Bronchial epithelial cell (primary cell): ENCODE measurements at regions not wholly inside any gene's neighbourhood (a gene's known extent, or its start where the extent isn't known, plus 50 kb on each side); places are given as distances from the start of the nearest gene placed in this dataset.
A peak's percentile ranks its signal among the peaks of the same experiment; 100 is the strongest.

Source experiments
- DNase-seq: peaks from one replicate; pipeline ENCODE4 v3.0.0-alpha.2; 2010; ENCODE audit warnings: low read depth
- FAIRE-seq: peaks from 2 replicates; lab custom pipeline; 2011; peaks lifted over from hg19 to GRCh38; lab: Jason Lieb, UNC
- H3K27me3 ChIP-seq: 2 replicates; pipeline ENCODE4 v1.5.1; 2011; ENCODE audit warnings: low read length; ENCODE audit not compliant: control insufficient read depth, insufficient read depth
- H3K36me3 ChIP-seq: 2 replicates; pipeline ENCODE4 v1.5.1; 2011; ENCODE audit warnings: low read length; ENCODE audit not compliant: control insufficient read depth, insufficient read depth
- H3K4me3 ChIP-seq: 2 replicates; pipeline ENCODE4 v1.5.1; 2011; ENCODE audit warnings: mild to moderate bottlenecking, low read depth, low read length, control low read depth
- TF ChIP-seq, protein P1 (sequence below): IDR thresholded peaks from 2 replicates; pipeline ENCODE4 v1.5.1; 2011; ENCODE audit warnings: mild to moderate bottlenecking, moderate library complexity, low read length, control low read depth, inconsistent platforms; ENCODE audit not compliant: insufficient read depth, severe bottlenecking

DNA sequence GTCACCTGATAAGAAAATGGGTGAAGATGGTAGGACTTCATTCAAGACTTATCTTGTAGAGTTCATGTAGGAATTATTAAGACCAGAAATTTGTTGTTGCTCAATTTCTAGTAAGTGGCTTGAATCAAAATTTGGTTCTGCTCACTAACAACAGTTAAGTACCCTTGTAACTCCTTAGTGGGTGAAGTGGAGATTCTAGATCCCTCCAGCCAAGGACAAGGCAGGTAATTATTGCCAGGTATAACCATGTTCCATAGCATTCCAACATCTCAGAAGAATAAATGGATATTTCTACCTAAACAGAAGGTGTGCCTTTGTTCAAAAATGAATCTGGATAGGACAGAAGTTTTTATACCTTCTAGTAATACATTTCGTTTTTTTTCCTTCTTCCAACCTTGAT lies 282.3 kb downstream of the DUSP10 start:
- H3K27me3 ChIP-seq: no peaks in the 10 kb centered on the region
- DNase-seq: no peak
- no peaks in the 10 kb centered on the region for H3K36me3 ChIP-seq
- no peak overlapping the region for H3K4me3 ChIP-seq
- TF ChIP-seq, protein P1, sequence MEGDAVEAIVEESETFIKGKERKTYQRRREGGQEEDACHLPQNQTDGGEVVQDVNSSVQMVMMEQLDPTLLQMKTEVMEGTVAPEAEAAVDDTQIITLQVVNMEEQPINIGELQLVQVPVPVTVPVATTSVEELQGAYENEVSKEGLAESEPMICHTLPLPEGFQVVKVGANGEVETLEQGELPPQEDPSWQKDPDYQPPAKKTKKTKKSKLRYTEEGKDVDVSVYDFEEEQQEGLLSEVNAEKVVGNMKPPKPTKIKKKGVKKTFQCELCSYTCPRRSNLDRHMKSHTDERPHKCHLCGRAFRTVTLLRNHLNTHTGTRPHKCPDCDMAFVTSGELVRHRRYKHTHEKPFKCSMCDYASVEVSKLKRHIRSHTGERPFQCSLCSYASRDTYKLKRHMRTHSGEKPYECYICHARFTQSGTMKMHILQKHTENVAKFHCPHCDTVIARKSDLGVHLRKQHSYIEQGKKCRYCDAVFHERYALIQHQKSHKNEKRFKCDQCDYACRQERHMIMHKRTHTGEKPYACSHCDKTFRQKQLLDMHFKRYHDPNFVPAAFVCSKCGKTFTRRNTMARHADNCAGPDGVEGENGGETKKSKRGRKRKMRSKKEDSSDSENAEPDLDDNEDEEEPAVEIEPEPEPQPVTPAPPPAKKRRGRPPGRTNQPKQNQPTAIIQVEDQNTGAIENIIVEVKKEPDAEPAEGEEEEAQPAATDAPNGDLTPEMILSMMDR: no peak
- no peak for FAIRE-seq

GRCh38 chr1:221462345-221462744 lies 279.5 kb downstream of the DUSP10 start:
- FAIRE-seq (no peak), DNase-seq (peak; percentile 92)

DNA sequence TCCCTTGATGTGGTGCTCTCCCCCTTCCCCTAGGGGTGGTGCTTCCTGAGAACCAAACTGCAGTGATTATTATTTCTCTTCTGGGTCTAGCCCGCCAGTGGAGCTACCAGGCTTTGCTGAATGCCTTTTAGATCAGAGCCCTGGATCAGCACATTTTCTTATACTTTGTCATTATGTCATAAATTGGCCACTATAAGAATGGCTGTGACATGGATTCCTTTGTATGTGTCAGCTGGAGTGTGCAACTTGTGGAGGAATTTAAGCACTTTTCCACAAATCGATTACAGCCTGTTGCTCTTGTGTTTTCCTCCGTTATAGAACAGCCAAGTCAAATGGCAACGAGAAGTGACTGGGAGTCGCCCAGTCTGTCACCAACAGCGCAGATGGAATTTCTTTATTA lies 273.3 kb downstream of the DUSP10 start:
- no peaks in the 10 kb centered on the region for H3K27me3 ChIP-seq
- DNase-seq (no peak), FAIRE-seq (no peak)
- TF ChIP-seq, protein P1: no peak
- no peak overlapping the region for H3K4me3 ChIP-seq
- no peaks in the 10 kb centered on the region for H3K36me3 ChIP-seq

More at GRCh38 chr1:221462345-221462744, 279.5 kb downstream of the DUSP10 start:
- no peaks in the 10 kb centered on the region for H3K27me3 ChIP-seq
- TF ChIP-seq, protein P1: no peak
- H3K4me3 ChIP-seq: no peak overlapping the region
- no peaks in the 10 kb centered on the region for H3K36me3 ChIP-seq

DNA sequence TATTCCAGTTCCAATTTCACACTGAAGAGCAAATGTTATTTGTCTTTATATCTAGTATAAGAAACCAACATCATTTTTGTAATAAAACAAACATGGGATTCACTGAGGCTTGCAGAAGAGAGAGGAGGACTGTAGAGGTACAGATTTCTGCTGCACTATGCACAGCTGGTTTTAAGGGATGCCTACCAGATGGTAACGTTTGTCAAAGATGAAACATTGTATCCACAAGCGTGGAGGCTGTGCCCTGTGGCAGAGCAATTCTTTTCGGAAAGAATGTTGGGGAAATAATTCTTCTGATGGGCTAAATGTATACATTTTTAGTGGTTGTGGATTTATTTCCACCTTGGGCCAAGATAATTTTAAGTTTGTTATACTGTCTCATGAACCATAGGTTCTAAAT lies 272.4 kb downstream of the DUSP10 start:
- TF ChIP-seq, protein P1: no peak
- Histone ChIP-seq H3K27me3 (no peaks in the 10 kb centered on the region), H3K36me3 (no peaks in the 10 kb centered on the region), H3K4me3 (no peak overlapping the region)
- FAIRE-seq: no peak
- no peak for DNase-seq

- TF ChIP-seq, protein P1: no peak
- Histone ChIP-seq H3K4me3 (no peak overlapping the region), H3K27me3 (no peaks in the 10 kb centered on the region), H3K36me3 (no peaks in the 10 kb centered on the region)
- no peak for FAIRE-seq
- peak; percentile 54 for DNase-seq
These were observed 271.7 kb downstream of the DUSP10 start for GRCh38 chr1:221470000-221470698.

DNA sequence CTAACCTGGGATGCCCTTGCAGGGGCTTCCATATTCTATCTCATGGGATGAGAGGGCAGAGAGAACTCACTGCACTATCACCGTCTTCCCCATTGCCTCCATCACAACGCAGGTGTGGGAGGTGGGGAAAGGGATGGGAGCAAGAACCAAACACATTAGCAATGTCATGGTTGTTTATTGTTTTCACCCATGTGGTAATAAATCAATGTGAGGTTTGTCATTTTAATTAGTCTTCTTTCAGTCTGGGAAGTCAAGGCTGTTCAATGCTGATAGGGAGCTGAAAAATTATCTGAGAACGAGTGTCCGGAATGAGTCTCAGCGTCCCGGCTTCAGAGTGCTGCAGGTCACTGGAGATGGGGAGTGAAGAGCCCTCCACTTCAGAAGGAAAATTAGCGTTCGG lies 268.5 kb downstream of the DUSP10 start:
- TF ChIP-seq, protein P1: no peak
- H3K36me3 ChIP-seq: no peaks in the 10 kb centered on the region
- no peak overlapping the region for H3K4me3 ChIP-seq
- H3K27me3 ChIP-seq: no peaks in the 10 kb centered on the region
- no peak for DNase-seq
- no peak for FAIRE-seq
